ENCODE measurements at regions not wholly inside any gene's neighbourhood (a gene's known extent, or its start where the extent isn't known, plus 50 kb on each side); places are given as distances from the start of the nearest gene placed in this dataset.

DNA sequence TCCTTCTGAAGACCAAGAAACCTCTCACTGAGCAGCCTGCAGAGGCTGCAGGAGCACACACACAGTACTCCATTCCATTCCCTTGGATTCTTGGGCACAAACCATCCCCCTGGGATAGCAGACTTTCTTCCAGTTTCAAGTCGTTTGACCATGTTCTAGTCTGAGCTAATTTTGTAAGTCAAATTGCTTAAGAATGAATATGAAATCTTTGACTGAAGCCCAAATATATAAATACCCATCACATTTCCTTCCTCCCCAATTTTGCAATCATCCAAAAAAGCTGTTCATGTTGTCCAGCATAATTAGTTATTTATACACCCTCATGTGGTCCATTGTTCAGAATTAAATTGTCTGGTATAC, 231.2 kb upstream of the TPRG1 start:
- no peak for DNase-seq

DNA sequence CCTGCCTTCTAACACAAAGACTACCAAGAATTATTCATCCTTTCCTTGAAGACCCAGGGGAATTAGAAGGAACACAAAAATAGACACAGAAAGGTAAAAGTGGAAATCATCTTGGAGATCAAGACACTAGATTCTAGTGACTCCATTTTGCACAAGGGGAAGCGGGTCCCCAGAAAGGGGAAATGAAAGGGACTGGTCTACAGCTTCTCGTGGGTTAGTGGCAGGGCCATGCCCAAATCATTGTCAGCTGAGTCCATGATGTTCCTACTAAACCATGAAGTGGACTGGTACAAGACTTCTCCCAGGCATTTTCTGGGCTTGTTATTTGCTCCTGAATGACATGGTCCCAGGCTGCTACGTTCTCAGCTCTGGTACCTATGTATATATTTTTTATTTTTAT, 230.7 kb upstream of the TPRG1 start:
- no peak for DNase-seq

- no peak for DNase-seq
Observed at GRCh38 chr3:188942191-188942590, 229.6 kb upstream of the TPRG1 start.

GRCh38 chr3:188943591-188943990, 228.2 kb upstream of the TPRG1 start:
- DNase-seq: no peak

DNA sequence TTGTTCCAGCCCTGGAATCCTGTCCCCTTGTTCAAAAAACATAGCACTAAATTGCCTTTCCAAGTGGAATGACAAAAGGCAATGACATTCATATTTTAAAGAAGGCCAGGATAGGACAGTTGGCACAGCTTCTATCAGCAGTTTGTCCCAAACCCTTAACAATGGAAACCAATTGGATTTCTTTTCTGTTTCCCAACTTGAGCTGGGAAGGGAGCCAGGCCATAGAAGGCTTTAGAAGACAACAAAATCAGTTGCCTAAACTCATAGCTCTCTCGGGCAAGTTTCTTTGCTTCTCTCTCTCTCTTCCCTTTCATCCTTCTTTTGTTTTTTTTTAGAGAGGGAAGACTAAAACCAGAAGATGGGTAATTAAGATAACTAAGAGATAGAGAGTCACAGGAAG, 227.7 kb upstream of the TPRG1 start:
- no peak for DNase-seq

- DNase-seq: no peak
Observed at GRCh38 chr3:188946351-188947240, 225.2 kb upstream of the TPRG1 start.

DNA sequence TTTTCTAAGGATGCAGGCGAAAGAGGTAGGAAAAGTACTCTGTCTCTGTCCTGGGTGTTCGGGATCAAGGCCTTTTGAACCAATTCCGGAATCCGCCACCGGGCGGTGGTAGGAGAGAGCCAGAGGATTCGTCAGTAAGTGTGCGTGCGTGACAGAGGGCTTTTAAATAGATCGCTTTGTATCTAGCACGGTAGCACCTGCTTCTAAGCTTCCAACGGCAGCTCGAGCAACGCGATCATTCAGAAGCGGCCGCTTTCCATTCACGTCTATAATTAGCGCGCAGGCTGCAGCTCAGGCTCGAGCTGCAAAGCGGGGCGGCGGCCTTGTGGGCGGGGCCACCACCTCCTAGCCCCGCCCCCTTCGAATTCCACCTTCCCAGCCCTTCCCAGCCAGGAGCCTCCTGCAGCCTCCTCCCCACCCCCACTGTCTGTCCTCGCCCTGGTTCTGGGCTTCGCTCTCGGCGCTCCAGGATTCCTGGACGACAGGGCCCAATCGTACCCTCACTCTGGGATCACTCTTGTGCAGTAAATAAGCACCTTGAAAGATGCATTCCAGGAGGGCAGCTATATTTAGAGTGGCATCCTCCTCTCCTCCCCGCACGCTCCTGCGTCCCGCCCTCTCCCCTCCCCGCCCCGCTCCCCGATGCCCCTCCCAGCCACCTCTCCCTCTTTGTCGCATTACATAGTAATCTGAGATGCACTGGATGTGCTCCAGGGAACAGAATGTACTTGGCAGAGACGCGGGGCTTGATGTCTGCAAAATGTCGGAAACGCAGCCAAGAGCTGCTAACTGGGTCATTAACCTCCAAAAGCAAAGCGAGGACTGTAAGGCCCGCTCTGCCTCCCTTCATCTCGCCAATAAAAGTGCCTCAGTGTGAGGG, 224.1 kb upstream of the TPRG1 start:
- DNase-seq: no peak

- DNase-seq: no peak
Observed at GRCh38 chr3:188948281-188948996, 223.3 kb upstream of the TPRG1 start.

DNA sequence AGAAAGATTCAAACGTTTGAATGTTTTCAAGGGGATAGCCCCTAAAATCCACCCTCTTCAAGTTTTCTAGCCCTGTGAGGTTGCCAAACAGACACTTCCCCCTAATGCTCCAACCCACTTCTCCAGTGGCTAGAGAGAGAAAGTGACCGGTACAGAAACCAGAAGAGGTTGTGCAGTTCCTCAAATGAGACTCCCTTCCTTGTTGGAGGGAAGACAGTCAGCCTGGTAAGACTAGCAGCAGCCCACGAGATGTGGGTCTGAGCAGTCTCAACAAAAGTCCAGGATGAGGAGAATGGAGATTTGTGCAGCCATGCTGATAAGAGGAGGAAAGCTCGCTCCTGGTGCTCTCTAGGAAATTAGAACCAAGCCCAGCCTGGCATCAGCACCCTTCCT, 222.8 kb upstream of the TPRG1 start:
- no peak for DNase-seq

DNA sequence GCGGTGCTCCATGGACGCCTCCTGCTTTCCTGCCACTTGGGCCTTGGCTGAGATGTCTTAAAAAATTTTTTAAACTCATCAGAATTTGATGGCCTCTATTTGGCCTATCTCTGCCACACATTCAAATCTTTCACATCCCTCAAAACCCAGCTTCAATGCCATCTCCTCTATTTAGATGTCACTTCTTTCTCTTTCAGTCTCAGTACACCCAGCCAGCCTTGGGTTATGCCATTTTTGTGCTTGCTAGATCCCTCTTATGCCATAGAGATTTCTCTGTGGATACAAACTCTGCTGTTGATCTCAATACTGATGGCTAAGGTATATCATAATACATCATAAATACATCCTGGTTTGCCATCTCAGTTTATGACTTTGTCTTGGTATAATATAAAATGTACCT, 222.3 kb upstream of the TPRG1 start:
- DNase-seq: no peak

DNA sequence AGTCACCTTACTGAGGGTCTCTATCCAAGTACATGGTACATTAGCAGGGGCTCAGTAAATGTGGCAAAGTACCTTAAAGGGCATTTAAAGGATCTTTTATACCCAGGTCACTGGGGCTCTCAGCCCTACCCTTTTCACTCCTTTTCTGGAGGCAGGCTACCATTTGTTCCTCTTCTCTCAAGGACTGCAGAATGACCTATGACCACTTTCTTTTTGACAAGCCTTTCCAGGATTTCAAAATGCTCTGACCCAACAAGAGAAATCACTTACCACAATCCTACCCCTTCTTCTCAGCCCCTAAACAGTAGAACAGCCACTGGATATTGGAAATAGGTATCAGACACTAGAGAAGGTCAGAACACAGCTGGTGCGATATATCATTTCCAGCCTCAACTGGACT, 221.8 kb upstream of the TPRG1 start:
- no peak for DNase-seq

DNA sequence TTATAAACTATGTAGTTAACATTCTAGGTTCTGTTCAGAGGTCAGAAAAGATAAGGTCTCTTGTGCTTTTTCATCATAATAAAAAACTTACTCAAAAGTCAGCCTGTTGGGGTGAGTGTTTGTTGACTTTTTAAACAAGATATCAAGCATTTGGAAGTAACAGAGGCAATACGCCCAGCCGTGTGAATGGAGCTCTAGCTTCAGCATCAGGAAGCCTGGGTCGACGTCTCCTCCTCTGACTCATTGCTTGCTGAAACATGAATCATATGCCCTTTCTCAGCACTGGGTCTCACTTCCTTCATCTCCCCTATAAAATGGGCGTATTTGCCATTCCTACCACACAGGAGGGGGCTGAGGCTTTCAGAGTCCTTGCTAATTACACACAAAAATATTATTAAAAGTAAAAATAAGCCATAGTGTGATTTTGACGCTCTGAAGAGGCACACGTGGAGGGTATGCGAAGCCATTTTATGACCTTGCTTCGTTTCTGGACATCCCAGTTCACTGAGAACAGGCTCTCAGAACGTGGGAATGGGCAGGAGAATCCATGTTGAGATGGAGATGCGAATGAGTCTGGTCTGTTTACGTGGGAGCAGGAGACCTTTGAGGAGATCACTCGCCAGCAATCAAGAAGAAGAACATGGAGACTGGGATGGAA, 220.8 kb upstream of the TPRG1 start:
- peak in 1 of 4 experiments; percentile 2 for DNase-seq

DNA sequence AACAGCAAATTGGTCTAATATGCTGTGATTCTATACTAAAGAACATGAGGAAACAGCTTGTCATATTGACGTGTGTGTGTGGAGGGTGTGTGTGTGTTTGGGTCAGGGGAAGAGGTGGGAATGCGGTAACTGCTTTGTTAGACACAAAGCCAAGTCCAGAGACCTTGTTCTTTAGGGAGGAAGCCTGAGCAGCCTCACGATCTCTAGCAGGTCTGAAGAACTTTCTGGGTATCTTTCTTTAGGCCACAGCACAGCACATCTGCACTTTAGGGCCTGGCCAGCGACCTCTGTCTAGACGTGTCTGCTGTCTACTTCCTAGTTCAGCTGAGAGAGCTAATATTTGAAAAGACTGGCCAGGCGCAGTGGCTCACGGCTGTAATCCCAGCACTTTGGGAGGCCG, 220.0 kb upstream of the TPRG1 start:
- no peak for DNase-seq

DNA sequence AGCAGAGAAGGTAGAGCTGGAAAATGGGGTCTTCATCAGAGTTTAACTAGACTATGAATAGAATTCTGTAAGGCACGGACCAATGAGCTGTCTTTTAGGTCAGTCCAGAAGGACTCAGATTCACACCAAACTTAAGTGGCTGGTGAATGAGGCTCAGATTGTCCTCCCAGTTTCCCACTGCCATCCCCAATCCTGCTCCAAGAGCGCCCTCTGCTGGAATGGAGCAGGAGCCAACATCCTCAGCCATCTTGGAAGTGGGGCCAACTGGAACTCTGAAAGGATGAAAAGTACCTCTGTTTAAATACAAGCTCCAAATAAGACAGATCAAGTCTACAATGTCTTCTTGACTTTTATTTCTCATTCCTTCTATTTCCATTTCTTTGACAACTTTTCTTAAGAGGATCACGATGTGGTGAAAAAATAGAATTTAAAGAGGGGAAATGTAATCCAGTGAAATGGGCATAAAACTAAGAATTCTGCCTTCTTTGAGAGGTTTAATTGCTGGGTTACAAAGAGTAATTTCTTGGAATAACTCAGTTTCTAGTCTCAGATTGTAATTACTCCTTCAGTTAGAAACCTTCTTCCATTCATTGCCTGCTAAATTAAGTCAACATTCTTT, 217.1 kb upstream of the TPRG1 start:
- DNase-seq: peak; percentile 32 to 51 (median 38)

DNA sequence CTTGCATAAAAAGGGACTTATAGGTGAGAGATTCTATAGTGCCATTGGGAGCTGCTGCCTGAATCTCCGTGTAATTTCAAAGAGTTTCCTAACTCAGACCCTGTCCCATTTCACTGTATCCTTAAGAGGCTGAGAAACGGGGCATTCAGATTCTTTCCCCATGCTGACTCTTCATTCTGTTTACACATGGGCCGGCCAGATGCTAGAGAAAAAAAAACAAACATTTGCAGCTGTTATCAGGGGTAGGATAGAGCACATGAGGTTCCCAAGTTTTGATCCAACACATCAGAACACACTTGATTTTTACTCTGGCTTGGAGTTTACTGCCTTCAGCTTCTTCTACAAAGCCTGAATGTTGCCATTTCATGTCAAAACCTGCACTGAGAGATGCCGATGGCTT, 215.9 kb upstream of the TPRG1 start:
- DNase-seq: no peak

DNA sequence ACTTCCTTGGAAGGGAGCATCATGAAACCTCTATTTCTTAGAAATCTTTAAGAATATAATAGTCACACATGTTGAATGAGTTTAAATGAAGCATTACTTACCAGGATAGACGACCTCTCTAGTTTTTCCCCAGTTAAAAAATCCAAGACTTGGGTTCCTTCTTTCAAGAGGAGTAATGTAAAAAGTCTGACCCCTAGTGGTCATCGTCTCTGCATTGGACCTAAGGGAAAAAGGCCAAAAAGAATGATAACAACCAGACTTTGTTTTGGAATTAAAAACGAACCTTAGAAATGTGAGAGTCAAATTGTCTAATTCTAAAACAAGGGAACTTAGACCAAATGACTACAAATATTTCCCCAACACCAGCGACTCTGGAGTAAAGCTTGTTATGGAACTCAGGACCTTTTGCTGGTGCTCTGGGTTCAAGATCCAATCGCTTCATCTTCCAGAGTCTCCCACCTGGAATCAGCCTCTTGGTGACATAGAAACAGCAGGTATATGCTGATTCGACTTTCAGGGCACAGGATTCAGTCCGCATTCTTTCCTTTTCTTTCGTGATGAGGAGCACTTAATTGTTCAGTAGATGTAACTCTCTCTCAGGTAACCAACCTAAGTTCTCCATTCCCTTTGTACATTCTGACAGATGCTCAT, 214.8 kb upstream of the TPRG1 start:
- no peak for DNase-seq

DNA sequence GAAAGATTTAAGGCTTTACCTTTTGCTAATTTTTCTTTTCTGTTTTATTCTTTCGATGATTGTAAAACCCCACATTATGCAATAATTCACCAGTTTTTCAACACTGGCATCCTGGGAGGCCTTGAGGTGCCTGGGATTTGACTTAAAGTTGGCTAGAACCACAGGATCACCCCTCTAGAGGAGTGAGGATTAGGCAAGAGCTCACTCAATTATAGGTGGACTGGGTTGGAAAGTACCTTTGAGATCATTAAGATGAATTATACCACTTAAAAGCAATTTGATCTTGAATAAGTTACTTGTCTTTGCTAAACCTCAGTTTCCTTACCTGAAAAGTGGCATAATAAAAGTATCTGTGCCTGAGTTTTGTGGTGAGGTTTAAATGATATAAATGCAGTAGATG, 212.8 kb upstream of the TPRG1 start:
- no peak for DNase-seq

DNA sequence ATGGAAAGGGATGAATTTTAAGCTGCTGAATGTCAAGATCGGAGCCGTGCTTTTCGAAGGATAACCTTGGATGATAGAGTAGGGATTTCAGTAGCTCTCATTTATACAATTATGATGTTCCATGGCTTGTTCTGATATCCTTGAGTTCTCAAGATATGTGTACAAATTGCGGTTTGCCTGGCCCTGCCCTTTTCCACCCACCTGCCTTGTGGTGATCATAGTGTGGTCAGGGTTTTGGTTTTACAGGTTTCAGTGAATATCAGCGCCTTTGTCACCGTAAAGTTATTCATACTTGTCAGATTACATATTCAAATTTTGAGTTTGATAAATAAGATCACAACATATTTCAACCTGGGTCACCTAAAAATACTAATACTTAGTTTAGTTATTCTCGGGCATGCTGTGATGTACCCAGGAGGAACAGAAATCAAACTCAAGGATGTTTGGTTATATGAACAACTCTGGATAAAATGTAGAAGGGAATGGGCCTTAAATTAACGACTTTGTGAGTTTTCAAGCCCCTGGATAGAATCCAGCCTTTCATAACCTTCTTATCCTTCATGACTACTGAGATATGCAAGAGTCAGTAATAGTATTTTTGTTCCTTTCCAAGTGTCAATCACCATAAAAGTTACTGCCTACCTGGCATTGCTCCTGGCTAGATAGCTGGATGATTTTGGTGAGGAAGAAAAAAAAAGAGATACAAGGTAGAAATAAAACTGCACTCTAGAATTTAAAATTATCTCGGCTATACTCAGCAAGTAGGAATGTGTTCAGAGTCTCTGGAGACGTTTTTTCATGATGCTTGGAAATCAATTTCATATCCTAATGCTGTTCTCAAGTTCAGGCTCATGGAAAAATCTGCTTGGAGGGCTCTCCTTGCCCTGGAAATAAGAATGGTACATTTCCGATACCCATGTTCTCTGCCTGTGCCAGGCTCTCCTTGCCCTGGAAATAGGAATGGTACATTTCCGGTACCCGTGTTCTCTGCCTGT, 209.2 kb upstream of the TPRG1 start:
- DNase-seq: no peak

GRCh38 chr3:188964957-188965356, 206.8 kb upstream of the TPRG1 start:
- no peak for DNase-seq

GRCh38 chr3:188972310-188972709, 199.5 kb upstream of the TPRG1 start:
- DNase-seq: no peak

Measured in activated naive CD4-positive, alpha-beta T cell (primary cell).